ENCODE measurements at regions not wholly inside any gene's neighbourhood (a gene's known extent, or its start where the extent isn't known, plus 50 kb on each side); places are given as distances from the start of the nearest gene placed in this dataset.

GRCh38 chr12:75890141-75890540, 141.4 kb downstream of the PHLDA1 start:
- no peak for TF ChIP-seq RXRA (CRISPR knock-in tag; IDR thresholded peaks at IDR 0.05)
- no peak for TF ChIP-seq ZNF33A (CRISPR knock-in tag; IDR thresholded peaks at IDR 0.05; ENCODE audit: borderline replicate concordance)
- no peak for TF ChIP-seq POLR2A (IDR thresholded peaks at IDR 0.05; ENCODE audit: insufficient read depth in 1 of 2, low read depth in 2 of 2, low read length in 2 of 2)
- no peak for TF ChIP-seq FOXP4 (CRISPR knock-in tag; IDR thresholded peaks at IDR 0.05)
- TF ChIP-seq ZNF589 (CRISPR knock-in tag; conservative IDR thresholded peaks at IDR 0.05) = no peak
- no peak for TF ChIP-seq MXD3 (CRISPR knock-in tag; IDR thresholded peaks at IDR 0.05)
- no peak for TF ChIP-seq CTCF (CRISPR knock-in tag; IDR thresholded peaks at IDR 0.05)
- TF ChIP-seq ZNF891 (CRISPR knock-in tag; IDR thresholded peaks at IDR 0.05) = no peak
